ENCODE measurements at regions not wholly inside any gene's neighbourhood (a gene's known extent, or its start where the extent isn't known, plus 50 kb on each side); places are given as distances from the start of the nearest gene placed in this dataset.

GRCh38 chr12:124501827-124502226 is 65.6 kb downstream of the NCOR2 start:
- TF ChIP-seq POLR2A (IDR thresholded peaks at IDR 0.05) (no peak), CTCF (IDR thresholded peaks at IDR 0.05) (no peak)
